HepG2 (cell line): ENCODE measurements at regions not wholly inside any gene's neighbourhood (a gene's known extent, or its start where the extent isn't known, plus 50 kb on each side); places are given as distances from the start of the nearest gene placed in this dataset.

Experiments
- ATAC-seq: fragments of 200-7000 bp; cut with Tn5 transposase; 3 replicates; pipeline ENCODE4 v1.9.1; 2020; ENCODE audit warnings: mild to moderate bottlenecking, moderate library complexity
- BruUV-seq: library from RNA; stranded (reverse); fragments of 400-500 nt; replicated peaks from 2 replicates; lab custom pipeline; 2021; lab: Mats Ljungman, UMichigan
- CTCF ChIA-PET: fragments of 300-600 bp; formaldehyde crosslinking; extraction: SDS; loops from one replicate; lab custom pipeline; 2021; ENCODE audit warnings: low total read pairs, inconsistent platforms, low intra/inter-chr PET ratio; lab: Yijun Ruan, JAX
- POLR2A ChIA-PET: fragments of 350-600 bp; sonication (Branson Sonifier 250); formaldehyde crosslinking; loops from one replicate; lab custom pipeline; 2020; ENCODE audit warnings: antibody characterized with exemption, inconsistent platforms; lab: Yijun Ruan, JAX
- DNase-seq: peaks from one replicate; pipeline ENCODE4 v3.0.0-alpha.2; 2015; ENCODE audit warnings: low spot score
- FAIRE-seq: peaks from 3 replicates; lab custom pipeline; 2011; peaks lifted over from hg19 to GRCh38; lab: Jason Lieb, UNC
- H2AFZ ChIP-seq: one replicate; pipeline ENCODE4 v1.6.1; 2011; ENCODE audit warnings: low read length, inconsistent platforms
- H3K27ac ChIP-seq: fragments of 300-600 bp; 3 replicates; pipeline ENCODE4 v1.8.0; 2011; ENCODE audit warnings: mixed run types, mild to moderate bottlenecking, mixed read lengths, low read length, inconsistent platforms; ENCODE audit not compliant: insufficient read depth; ENCODE audit errors: extremely low read length
- H3K27me3 ChIP-seq, 2 experiments: fragments of 200-600 bp in 1 of 2; 2 replicates in 1 of 2; 3 replicates in 1 of 2; pipeline versions ENCODE4 v1.6.0 to v1.8.0; 2011; ENCODE audit warnings: low read length in 2 of 2, mild to moderate bottlenecking in 2 of 2, moderate library complexity in 2 of 2, inconsistent platforms in 1 of 2; ENCODE audit not compliant: insufficient read depth in 2 of 2, control insufficient read depth in 1 of 2
- H3K36me3 ChIP-seq, 2 experiments: fragments of 200-600 bp in 1 of 2; replicated peaks in 1 of 2; 2 replicates in 1 of 2; 3 replicates in 1 of 2; pipeline versions ENCODE4 v1.5.1 to v1.8.0; 2011; ENCODE audit warnings: low read length in 2 of 2, inconsistent platforms in 1 of 2; ENCODE audit not compliant: insufficient read depth in 2 of 2, control insufficient read depth in 1 of 2
- H3K4me1 ChIP-seq: 2 replicates; pipeline ENCODE4 v1.5.1; 2012; ENCODE audit warnings: low read length, inconsistent platforms; ENCODE audit not compliant: insufficient read depth
- H3K4me2 ChIP-seq: 2 replicates; pipeline ENCODE4 v1.6.0; 2011; ENCODE audit warnings: low read depth, low read length, inconsistent platforms
- H3K4me3 ChIP-seq, 3 experiments: fragments of 200-600 bp in 1 of 3; sonication (generic), shearing (Covaris generic) in 1 of 3; replicated peaks in 1 of 3; 2 replicates each; pipeline ENCODE4 v1.5.1; 2011 to 2016; ENCODE audit warnings: low read length in 3 of 3, inconsistent platforms in 2 of 3, low read depth in 2 of 3, mild to moderate bottlenecking in 2 of 3, control low read depth in 1 of 3, mixed read lengths in 1 of 3; ENCODE audit not compliant: insufficient read depth in 1 of 3
- H3K79me2 ChIP-seq: one replicate; pipeline ENCODE4 v1.6.1; 2011; ENCODE audit warnings: low read length, inconsistent platforms; ENCODE audit not compliant: insufficient read depth
- H3K9ac ChIP-seq: 2 replicates; pipeline ENCODE4 v1.6.0; 2011; ENCODE audit warnings: mild to moderate bottlenecking, low read depth, low read length, inconsistent platforms; ENCODE audit not compliant: insufficient read depth
- H3K9me3 ChIP-seq: 2 replicates; pipeline ENCODE4 v1.5.1; 2012; ENCODE audit warnings: mild to moderate bottlenecking, low read length
- H4K20me1 ChIP-seq: 2 replicates; pipeline ENCODE4 v1.6.0; 2011; ENCODE audit warnings: inconsistent platforms, mild to moderate bottlenecking, low read length, moderate library complexity; ENCODE audit not compliant: insufficient read depth
- ARNT2 ChIP-seq: sonication (generic); formaldehyde crosslinking; IDR thresholded peaks from 2 replicates; pipeline ENCODE4 v1.8.0; 2022; ENCODE audit warnings: mild to moderate bottlenecking, low read depth, missing genetic modification reagents, moderate library complexity
- DMTF1 ChIP-seq: sonication (generic); formaldehyde crosslinking; IDR thresholded peaks from 2 replicates; pipeline ENCODE4 v1.4.0; 2020; ENCODE audit warnings: mild to moderate bottlenecking, missing genetic modification reagents
- DNMT1 ChIP-seq: sonication (generic); formaldehyde crosslinking; IDR thresholded peaks from 2 replicates; pipeline ENCODE4 v1.5.1; 2020; ENCODE audit warnings: mild to moderate bottlenecking, missing genetic modification reagents
- HMGA1 ChIP-seq: sonication (generic); formaldehyde crosslinking; conservative IDR thresholded peaks from 2 replicates; pipeline ENCODE4 v1.4.0; 2020; ENCODE audit warnings: missing genetic modification reagents
- ISL2 ChIP-seq: sonication (generic); formaldehyde crosslinking; IDR thresholded peaks from 2 replicates; pipeline ENCODE4 v1.5.0; 2020; ENCODE audit warnings: missing genetic modification reagents
- JUN ChIP-seq: sonication (generic); formaldehyde crosslinking; IDR thresholded peaks from 2 replicates; pipeline ENCODE4 v1.4.0; 2020; ENCODE audit warnings: mild to moderate bottlenecking, missing genetic modification reagents
- RBM22 ChIP-seq: fragments of 200-400 bp; formaldehyde crosslinking; optimal IDR thresholded peaks from 2 replicates; pipeline ENCODE3; 2017; ENCODE audit warnings: mild to moderate bottlenecking, low read length, moderate library complexity
- SRF ChIP-seq: IDR thresholded peaks from 2 replicates; pipeline ENCODE4 v1.6.1; 2011; ENCODE audit warnings: mild to moderate bottlenecking, low read depth, low read length, moderate library complexity
- ZKSCAN1 ChIP-seq: fragments of 150-350 bp; IDR thresholded peaks from 2 replicates; pipeline ENCODE4 v1.6.1; 2014; ENCODE audit warnings: low read length
- ZKSCAN8 ChIP-seq: IDR thresholded peaks from 2 replicates; pipeline ENCODE4 v1.6.1; 2016; ENCODE audit warnings: borderline replicate concordance, missing genetic modification reagents, missing compliant biosample characterization
- ZNF20 ChIP-seq: sonication (generic); formaldehyde crosslinking; IDR thresholded peaks from 2 replicates; pipeline ENCODE4 v1.4.0; 2020; ENCODE audit warnings: mild to moderate bottlenecking, moderate library complexity, missing genetic modification reagents
- ZNF556 ChIP-seq: sonication (generic); formaldehyde crosslinking; IDR thresholded peaks from 2 replicates; pipeline ENCODE4 v1.4.0; 2020; ENCODE audit warnings: mild to moderate bottlenecking, missing genetic modification reagents, borderline replicate concordance
- WGBS: methylation state at CpG from one replicate; pipeline ENCODE4 v1.1.6; 2017; ENCODE audit warnings: low lambda C conversion rate; 5-methylcytosine and 5-hydroxymethylcytosine counted together
- in situ Hi-C: cut with HindIII; loops from 2 replicates; pipeline ENCODE4 v1.10.0; 2017; ENCODE audit warnings: low pct_unique_long_range_greater_than_20kb; ENCODE audit not compliant: extremely low pct_ligation_motif_present
- intact Hi-C: fragments of 100-400 bp; cut with micrococcal nuclease; formaldehyde crosslinking; loops from one replicate; pipeline ENCODE4 v1.10.0; 2022; ENCODE audit not compliant: unreplicated experiment
- TF ChIP-seq, protein P1 (sequence below): sonication (generic); formaldehyde crosslinking; IDR thresholded peaks from 2 replicates; pipeline ENCODE4 v1.8.1; 2022; ENCODE audit warnings: mild to moderate bottlenecking, missing genetic modification reagents
- TF ChIP-seq, protein P2 (sequence below): sonication (generic); formaldehyde crosslinking; IDR thresholded peaks from 2 replicates; pipeline ENCODE4 v1.5.0; 2020; ENCODE audit warnings: mild to moderate bottlenecking, missing genetic modification reagents, borderline replicate concordance
- TF ChIP-seq, protein P3 (sequence below): sonication (generic); formaldehyde crosslinking; IDR thresholded peaks from 2 replicates; pipeline ENCODE4 v1.5.0; 2020; ENCODE audit warnings: mild to moderate bottlenecking, missing genetic modification reagents, moderate library complexity

DNA sequence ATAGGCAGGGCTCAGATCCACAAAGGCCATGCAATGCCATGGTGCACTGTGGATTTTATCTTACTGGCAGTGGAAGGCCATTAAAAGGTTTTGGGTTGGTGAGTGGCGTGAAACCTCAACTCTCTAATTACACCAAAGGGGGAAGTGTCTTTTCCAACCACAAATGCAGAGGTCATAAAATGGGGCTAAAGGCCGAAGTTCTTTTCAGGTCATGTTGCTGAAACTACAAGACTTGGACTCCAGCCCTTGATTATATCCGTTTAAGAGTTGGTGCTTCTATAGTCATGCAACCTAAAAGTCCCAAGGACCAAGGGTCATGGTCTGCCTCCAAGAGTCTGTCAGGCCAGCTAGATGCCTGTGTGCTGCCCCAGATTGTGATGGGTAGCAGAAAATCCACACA is 434.3 kb downstream of the RAB38 start (continued):
- TF ChIP-seq DNMT1 (CRISPR knock-in tag) = no peak

GRCh38 chr11:87740451-87740850 is 434.8 kb downstream of the RAB38 start:
- ChIA-PET POLR2A (no interaction called here), CTCF (no interaction called here)
- H3K27ac ChIP-seq = no peak overlapping the region
- no peak overlapping the region for H2AFZ ChIP-seq
- H3K4me2 ChIP-seq = no peak overlapping the region
- H4K20me1 ChIP-seq = no peaks in the 10 kb centered on the region
- H3K27me3 ChIP-seq = no peaks in the 10 kb centered on the region
- no peak overlapping the region for H3K4me3 ChIP-seq
- no peaks in the 10 kb centered on the region for H3K79me2 ChIP-seq
- no peaks in the 10 kb centered on the region for H3K36me3 ChIP-seq
- in situ Hi-C loops (no loop called here), intact Hi-C loops (no loop called here)
- H3K4me1 ChIP-seq = no peaks in the 10 kb centered on the region; the same call in 1 of the 2 replicates
- WGBS = 3% methylated on average over 2 of the region's 2 CpGs
- H3K9me3 ChIP-seq = no peaks in the 10 kb centered on the region
- FAIRE-seq (no peak), ATAC-seq (no peak), DNase-seq (no peak)
- no TSS peak for BruUV-seq
- H3K9ac ChIP-seq = no peak overlapping the region
- TF ChIP-seq ZKSCAN8 (CRISPR knock-in tag) (no peak), ARNT2 (CRISPR knock-in tag) (no peak), ZKSCAN1 (no peak), RBM22 (no peak), ZNF556 (CRISPR knock-in tag) (no peak), HMGA1 (CRISPR knock-in tag) (no peak), JUN (CRISPR knock-in tag) (no peak), SRF (no peak), ISL2 (CRISPR knock-in tag) (no peak), ZNF20 (CRISPR knock-in tag) (no peak), DMTF1 (no peak)
- TF ChIP-seq, protein P1, sequence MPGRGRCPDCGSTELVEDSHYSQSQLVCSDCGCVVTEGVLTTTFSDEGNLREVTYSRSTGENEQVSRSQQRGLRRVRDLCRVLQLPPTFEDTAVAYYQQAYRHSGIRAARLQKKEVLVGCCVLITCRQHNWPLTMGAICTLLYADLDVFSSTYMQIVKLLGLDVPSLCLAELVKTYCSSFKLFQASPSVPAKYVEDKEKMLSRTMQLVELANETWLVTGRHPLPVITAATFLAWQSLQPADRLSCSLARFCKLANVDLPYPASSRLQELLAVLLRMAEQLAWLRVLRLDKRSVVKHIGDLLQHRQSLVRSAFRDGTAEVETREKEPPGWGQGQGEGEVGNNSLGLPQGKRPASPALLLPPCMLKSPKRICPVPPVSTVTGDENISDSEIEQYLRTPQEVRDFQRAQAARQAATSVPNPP (CRISPR knock-in tag) = no peak
- TF ChIP-seq, protein P2, sequence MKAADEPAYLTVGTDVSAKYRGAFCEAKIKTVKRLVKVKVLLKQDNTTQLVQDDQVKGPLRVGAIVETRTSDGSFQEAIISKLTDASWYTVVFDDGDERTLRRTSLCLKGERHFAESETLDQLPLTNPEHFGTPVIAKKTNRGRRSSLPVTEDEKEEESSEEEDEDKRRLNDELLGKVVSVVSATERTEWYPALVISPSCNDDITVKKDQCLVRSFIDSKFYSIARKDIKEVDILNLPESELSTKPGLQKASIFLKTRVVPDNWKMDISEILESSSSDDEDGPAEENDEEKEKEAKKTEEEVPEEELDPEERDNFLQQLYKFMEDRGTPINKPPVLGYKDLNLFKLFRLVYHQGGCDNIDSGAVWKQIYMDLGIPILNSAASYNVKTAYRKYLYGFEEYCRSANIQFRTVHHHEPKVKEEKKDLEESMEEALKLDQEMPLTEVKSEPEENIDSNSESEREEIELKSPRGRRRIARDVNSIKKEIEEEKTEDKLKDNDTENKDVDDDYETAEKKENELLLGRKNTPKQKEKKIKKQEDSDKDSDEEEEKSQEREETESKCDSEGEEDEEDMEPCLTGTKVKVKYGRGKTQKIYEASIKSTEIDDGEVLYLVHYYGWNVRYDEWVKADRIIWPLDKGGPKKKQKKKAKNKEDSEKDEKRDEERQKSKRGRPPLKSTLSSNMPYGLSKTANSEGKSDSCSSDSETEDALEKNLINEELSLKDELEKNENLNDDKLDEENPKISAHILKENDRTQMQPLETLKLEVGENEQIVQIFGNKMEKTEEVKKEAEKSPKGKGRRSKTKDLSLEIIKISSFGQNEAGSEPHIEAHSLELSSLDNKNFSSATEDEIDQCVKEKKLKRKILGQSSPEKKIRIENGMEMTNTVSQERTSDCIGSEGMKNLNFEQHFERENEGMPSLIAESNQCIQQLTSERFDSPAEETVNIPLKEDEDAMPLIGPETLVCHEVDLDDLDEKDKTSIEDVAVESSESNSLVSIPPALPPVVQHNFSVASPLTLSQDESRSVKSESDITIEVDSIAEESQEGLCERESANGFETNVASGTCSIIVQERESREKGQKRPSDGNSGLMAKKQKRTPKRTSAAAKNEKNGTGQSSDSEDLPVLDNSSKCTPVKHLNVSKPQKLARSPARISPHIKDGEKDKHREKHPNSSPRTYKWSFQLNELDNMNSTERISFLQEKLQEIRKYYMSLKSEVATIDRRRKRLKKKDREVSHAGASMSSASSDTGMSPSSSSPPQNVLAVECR (CRISPR knock-in tag) = no peak
- TF ChIP-seq, protein P3, sequence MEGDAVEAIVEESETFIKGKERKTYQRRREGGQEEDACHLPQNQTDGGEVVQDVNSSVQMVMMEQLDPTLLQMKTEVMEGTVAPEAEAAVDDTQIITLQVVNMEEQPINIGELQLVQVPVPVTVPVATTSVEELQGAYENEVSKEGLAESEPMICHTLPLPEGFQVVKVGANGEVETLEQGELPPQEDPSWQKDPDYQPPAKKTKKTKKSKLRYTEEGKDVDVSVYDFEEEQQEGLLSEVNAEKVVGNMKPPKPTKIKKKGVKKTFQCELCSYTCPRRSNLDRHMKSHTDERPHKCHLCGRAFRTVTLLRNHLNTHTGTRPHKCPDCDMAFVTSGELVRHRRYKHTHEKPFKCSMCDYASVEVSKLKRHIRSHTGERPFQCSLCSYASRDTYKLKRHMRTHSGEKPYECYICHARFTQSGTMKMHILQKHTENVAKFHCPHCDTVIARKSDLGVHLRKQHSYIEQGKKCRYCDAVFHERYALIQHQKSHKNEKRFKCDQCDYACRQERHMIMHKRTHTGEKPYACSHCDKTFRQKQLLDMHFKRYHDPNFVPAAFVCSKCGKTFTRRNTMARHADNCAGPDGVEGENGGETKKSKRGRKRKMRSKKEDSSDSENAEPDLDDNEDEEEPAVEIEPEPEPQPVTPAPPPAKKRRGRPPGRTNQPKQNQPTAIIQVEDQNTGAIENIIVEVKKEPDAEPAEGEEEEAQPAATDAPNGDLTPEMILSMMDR (CRISPR knock-in tag) = no peak
